Cardiac muscle cell (in vitro differentiated cells and primary cell): ENCODE measurements at regions not wholly inside any gene's neighbourhood (a gene's known extent, or its start where the extent isn't known, plus 50 kb on each side); places are given as distances from the start of the nearest gene placed in this dataset.

ENCODE experiments used
- DNase-seq, 2 donors: peaks; one replicate each; pipeline versions ENCODE4 v3.0.0 to v3.0.0-alpha.2; 2010 to 2017; ENCODE audit warnings: low read depth in 1 of 2, low spot score in 1 of 2
- H3K27ac ChIP-seq: fragments of 200-600 bp; sonication (generic); 2 replicates; pipeline ENCODE4 v1.5.1; 2016
- H3K27me3 ChIP-seq: fragments of 200-600 bp; sonication (generic); 2 replicates; pipeline ENCODE4 v1.6.0; 2016; ENCODE audit warnings: control low read depth
- H3K36me3 ChIP-seq: fragments of 200-600 bp; sonication (generic); 2 replicates; pipeline ENCODE4 v1.5.1; 2016; ENCODE audit warnings: control low read depth
- H3K4me1 ChIP-seq: fragments of 200-600 bp; sonication (generic); 2 replicates; pipeline ENCODE4 v1.8.1; 2017; ENCODE audit warnings: low read depth, mild to moderate bottlenecking, mixed run types
- H3K4me3 ChIP-seq: fragments of 200-600 bp; sonication (generic); 2 replicates; pipeline ENCODE4 v1.5.1; 2016; ENCODE audit warnings: mild to moderate bottlenecking
- H3K9me3 ChIP-seq: fragments of 200-600 bp; sonication (generic); 2 replicates; pipeline ENCODE4 v1.5.1; 2017; ENCODE audit warnings: low read depth, mild to moderate bottlenecking, control low read depth
- TF ChIP-seq, protein P1 (sequence below): IDR thresholded peaks from 2 replicates; pipeline ENCODE4 v1.5.1; 2012; ENCODE audit warnings: low read depth, mild to moderate bottlenecking, low read length

DNA sequence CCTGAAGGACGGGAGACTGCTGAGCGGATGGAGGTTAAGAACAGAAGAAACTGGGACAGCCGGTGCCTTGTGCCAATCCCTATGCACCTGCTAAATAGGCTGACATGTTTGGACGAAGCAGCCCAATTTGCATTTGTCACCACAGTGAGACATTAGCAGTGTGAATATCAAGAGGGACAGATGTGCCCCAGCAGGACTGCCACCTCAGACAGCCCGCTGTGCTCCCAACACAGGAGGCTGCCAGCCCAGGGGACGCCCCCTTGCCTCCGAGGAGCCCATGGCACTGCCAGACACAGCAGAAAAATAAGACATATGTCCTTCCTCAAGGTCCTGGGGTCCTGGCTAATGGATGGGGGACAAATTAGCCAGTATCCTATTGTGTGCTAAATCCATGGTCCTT is 306.7 kb upstream of the POU3F3 start:
- H3K27me3 ChIP-seq: no peaks in the 10 kb centered on the region
- H3K4me1 ChIP-seq: no peaks in the 10 kb centered on the region
- no peaks in the 10 kb centered on the region for H3K9me3 ChIP-seq
- DNase-seq: no peak
- TF ChIP-seq, protein P1, sequence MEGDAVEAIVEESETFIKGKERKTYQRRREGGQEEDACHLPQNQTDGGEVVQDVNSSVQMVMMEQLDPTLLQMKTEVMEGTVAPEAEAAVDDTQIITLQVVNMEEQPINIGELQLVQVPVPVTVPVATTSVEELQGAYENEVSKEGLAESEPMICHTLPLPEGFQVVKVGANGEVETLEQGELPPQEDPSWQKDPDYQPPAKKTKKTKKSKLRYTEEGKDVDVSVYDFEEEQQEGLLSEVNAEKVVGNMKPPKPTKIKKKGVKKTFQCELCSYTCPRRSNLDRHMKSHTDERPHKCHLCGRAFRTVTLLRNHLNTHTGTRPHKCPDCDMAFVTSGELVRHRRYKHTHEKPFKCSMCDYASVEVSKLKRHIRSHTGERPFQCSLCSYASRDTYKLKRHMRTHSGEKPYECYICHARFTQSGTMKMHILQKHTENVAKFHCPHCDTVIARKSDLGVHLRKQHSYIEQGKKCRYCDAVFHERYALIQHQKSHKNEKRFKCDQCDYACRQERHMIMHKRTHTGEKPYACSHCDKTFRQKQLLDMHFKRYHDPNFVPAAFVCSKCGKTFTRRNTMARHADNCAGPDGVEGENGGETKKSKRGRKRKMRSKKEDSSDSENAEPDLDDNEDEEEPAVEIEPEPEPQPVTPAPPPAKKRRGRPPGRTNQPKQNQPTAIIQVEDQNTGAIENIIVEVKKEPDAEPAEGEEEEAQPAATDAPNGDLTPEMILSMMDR: no peak
- H3K4me3 ChIP-seq: no peak overlapping the region
- H3K36me3 ChIP-seq: no peaks in the 10 kb centered on the region
- H3K27ac ChIP-seq: no peak overlapping the region

DNA sequence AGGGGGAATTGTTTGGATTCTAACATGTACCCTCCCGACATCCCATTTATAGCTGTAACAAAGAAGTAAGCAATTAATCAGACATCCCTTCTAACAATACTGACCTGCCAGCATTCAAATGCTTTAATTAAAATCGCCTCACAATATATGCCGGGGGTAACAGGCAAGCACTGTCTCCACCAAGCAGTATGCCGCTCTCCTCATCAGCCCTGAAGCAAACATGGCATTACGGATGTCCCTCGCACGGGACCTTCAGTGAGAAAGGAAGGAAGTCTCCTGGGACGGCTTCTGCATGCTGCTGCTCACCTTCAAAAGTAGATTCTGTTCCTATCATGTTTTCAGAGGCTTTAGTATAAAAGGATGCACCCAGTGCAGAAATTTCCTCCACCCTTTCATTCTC is 292.7 kb upstream of the POU3F3 start:
- TF ChIP-seq, protein P1: no peak
- Histone ChIP-seq H3K27ac (no peak overlapping the region), H3K36me3 (no peaks in the 10 kb centered on the region), H3K9me3 (no peaks in the 10 kb centered on the region), H3K27me3 (no peaks in the 10 kb centered on the region), H3K4me1 (no peaks in the 10 kb centered on the region), H3K4me3 (no peak overlapping the region)
- DNase-seq: no peak

DNA sequence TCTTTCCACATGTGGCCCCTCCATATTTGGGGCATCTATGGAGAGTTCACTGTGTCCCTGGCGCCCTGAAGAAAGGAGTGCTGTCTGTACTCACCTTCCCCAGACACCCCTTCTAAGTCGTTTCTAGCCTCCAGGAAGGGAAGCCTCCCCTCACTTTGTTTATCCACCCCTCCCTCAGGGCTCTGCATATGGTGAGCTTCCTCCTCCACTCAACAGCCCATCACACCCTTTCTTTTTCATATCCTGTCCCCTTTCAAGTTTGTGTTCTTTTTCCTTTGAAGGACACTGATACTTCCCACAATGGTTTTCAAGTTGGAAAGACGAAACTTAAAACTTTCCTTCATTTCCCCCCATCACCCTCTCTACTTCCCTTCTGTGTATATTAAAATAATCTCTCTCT is 291.4 kb upstream of the POU3F3 start:
- no peaks in the 10 kb centered on the region for H3K9me3 ChIP-seq
- H3K27ac ChIP-seq: no peak overlapping the region
- TF ChIP-seq, protein P1: no peak
- no peak for DNase-seq
- H3K4me3 ChIP-seq: no peak overlapping the region
- no peaks in the 10 kb centered on the region for H3K4me1 ChIP-seq
- no peaks in the 10 kb centered on the region for H3K36me3 ChIP-seq
- no peaks in the 10 kb centered on the region for H3K27me3 ChIP-seq

DNA sequence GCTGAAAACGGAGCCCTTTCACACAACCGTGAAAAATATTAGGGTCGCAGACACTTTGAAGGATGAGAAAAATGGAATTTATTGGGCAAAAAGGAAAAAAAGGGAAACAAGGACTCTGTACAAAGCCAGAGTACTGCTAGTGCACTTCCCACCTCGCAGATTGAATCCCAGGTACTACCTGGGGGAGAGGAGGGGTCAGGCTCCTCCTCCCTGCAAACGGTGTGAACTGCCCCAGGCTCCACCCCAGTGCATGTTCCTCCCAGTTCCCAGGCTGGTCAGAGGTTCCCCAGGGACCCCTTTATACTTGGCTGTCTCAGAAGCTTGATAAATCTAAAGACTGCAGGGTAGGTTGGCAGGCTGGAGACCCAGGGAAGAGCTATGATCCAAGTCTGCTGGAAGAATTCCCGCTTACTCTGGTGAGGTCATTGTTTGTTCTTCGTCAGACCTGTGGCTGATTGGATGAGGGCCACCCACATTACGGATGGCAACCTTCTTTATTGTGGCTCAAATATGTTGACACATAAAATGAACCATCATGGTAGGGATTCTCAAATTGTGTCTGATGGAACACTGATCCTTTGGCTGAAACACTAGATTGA is 290.4 kb upstream of the POU3F3 start:
- no peaks in the 10 kb centered on the region for H3K4me1 ChIP-seq
- no peak for DNase-seq
- no peak overlapping the region for H3K27ac ChIP-seq
- H3K36me3 ChIP-seq: no peaks in the 10 kb centered on the region
- H3K27me3 ChIP-seq: no peaks in the 10 kb centered on the region
- no peak overlapping the region for H3K4me3 ChIP-seq
- TF ChIP-seq, protein P1: no peak
- H3K9me3 ChIP-seq: no peaks in the 10 kb centered on the region

DNA sequence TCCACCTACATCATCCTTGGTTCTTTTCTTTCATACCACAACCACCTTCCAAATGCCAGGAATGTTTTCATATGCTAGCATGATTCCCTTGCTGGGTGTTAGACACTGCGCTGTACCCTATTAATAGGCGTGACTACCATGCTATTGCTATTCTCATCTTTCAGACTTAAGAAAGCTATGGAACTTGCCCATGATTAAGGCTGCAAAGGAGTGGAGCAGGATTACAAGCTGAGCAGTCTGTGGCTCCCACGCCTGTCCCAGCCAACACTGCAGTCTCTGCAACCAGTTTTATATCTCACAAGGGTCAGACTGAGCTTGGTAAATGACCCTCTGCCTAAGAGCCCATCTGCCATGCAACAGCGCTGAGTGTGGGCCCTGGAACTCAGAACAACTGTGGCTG is 285.7 kb upstream of the POU3F3 start:
- no peaks in the 10 kb centered on the region for H3K36me3 ChIP-seq
- H3K9me3 ChIP-seq: no peaks in the 10 kb centered on the region
- H3K4me1 ChIP-seq: no peaks in the 10 kb centered on the region
- no peak for DNase-seq
- TF ChIP-seq, protein P1: no peak
- H3K4me3 ChIP-seq: no peak overlapping the region
- H3K27me3 ChIP-seq: no peaks in the 10 kb centered on the region
- H3K27ac ChIP-seq: no peak overlapping the region

DNA sequence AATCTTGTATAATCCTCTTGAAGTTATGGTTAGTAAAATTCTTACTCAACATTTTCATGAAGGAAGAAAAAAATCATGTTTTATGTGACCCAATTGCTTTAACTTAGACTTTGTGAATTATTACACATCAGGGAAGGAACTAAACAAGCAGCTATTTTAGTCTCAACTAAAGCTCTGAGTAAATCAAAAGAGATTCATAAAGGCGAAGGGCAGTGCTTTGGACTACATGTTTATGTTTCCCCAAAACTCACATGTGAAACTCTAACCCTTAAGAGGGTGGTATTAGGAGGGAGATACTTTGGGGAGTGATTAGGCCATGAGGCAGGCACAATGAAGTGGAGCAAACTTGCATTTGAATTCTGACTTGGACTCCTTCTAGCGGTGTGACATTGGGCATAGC is 283.7 kb upstream of the POU3F3 start:
- TF ChIP-seq, protein P1: no peak
- Histone ChIP-seq H3K9me3 (no peaks in the 10 kb centered on the region), H3K36me3 (no peaks in the 10 kb centered on the region), H3K27me3 (no peaks in the 10 kb centered on the region), H3K4me3 (no peak overlapping the region), H3K27ac (no peak overlapping the region), H3K4me1 (no peaks in the 10 kb centered on the region)
- DNase-seq: no peak
